K562 (cell line): ENCODE measurements at regions not wholly inside any gene's neighbourhood (a gene's known extent, or its start where the extent isn't known, plus 50 kb on each side); places are given as distances from the start of the nearest gene placed in this dataset.

Experiments used
- ATAC-seq: fragments of 200-7000 bp; cut with Tn5 transposase; 3 replicates; pipeline ENCODE4 v1.9.1; 2020; ENCODE audit warnings: moderate library complexity
- BruUV-seq: library from RNA; stranded (reverse); fragments of 400-500 nt; replicated peaks from 2 replicates; lab custom pipeline; 2021; lab: Mats Ljungman, UMichigan
- CTCF ChIA-PET: fragments of 300-600 bp; formaldehyde crosslinking; extraction: SDS; loops from one replicate; lab custom pipeline; 2021; ENCODE audit warnings: low intra/inter-chr PET ratio; lab: Yijun Ruan, JAX
- POLR2A ChIA-PET: fragments of 300-600, 350-650 bp; sonication (Branson Sonifier 250); formaldehyde crosslinking; extraction: SDS; loops from one replicate; lab custom pipeline; 2021; ENCODE audit warnings: antibody characterized with exemption, inconsistent platforms; lab: Yijun Ruan, JAX
- DNase-seq, 4 experiments: peaks; one replicate each; pipeline versions ENCODE4 v3.0.0 to v3.0.0-alpha.2; 2011 to 2018; ENCODE audit warnings: low spot score in 3 of 4, mixed read lengths in 3 of 4; ENCODE audit errors: extremely low read depth in 1 of 4
- FAIRE-seq: peaks from 2 replicates; lab custom pipeline; 2011; peaks lifted over from hg19 to GRCh38; lab: Jason Lieb, UNC
- H2AFZ ChIP-seq: 2 replicates; pipeline ENCODE4 v1.6.0; 2011; ENCODE audit warnings: low read depth, low read length, control low read depth, inconsistent platforms
- H3K27ac ChIP-seq: fragments of 200-600 bp; 3 replicates; pipeline ENCODE4 v1.8.0; 2011; ENCODE audit warnings: low read depth, mild to moderate bottlenecking, control low read depth, inconsistent platforms, low read length, moderate library complexity, mixed read lengths; ENCODE audit errors: extremely low read depth
- H3K27me3 ChIP-seq, 2 experiments: fragments of 300-600 bp in 1 of 2; 2 replicates in 1 of 2; 3 replicates in 1 of 2; pipeline versions ENCODE4 v1.6.0 to v1.8.0; 2011; ENCODE audit warnings: inconsistent platforms in 2 of 2, low read length in 2 of 2, mild to moderate bottlenecking in 1 of 2, mixed read lengths in 1 of 2, moderate library complexity in 1 of 2; ENCODE audit not compliant: control insufficient read depth in 2 of 2, insufficient read depth in 2 of 2
- H3K36me3 ChIP-seq: fragments of 300-600 bp; 3 replicates; pipeline ENCODE4 v1.8.0; 2011; ENCODE audit warnings: mild to moderate bottlenecking, low read length, inconsistent platforms; ENCODE audit not compliant: control insufficient read depth, insufficient read depth
- H3K4me1 ChIP-seq, 2 experiments: fragments of 200-600 bp in 1 of 2; replicated peaks in 1 of 2; 2 replicates in 1 of 2; 3 replicates in 1 of 2; pipeline versions ENCODE4 v1.5.1 to v1.8.0; 2011; ENCODE audit warnings: inconsistent platforms in 2 of 2, low read length in 2 of 2, mild to moderate bottlenecking in 1 of 2, mixed read lengths in 1 of 2, moderate library complexity in 1 of 2; ENCODE audit not compliant: control insufficient read depth in 2 of 2, insufficient read depth in 2 of 2
- H3K4me2 ChIP-seq: 2 replicates; pipeline ENCODE4 v1.6.1; 2011; ENCODE audit warnings: low read length, control low read depth, inconsistent platforms, mixed read lengths; ENCODE audit not compliant: insufficient read depth
- H3K4me3 ChIP-seq: fragments of 200-600 bp; sonication (generic), shearing (Covaris generic); 2 replicates; pipeline ENCODE4 v1.5.1; 2016; ENCODE audit warnings: control low read depth, inconsistent platforms
- H3K79me2 ChIP-seq: fragments of 200-600 bp; 3 replicates; pipeline ENCODE4 v1.8.0; 2011; ENCODE audit warnings: low read length, inconsistent platforms; ENCODE audit not compliant: control insufficient read depth, insufficient read depth
- H3K9ac ChIP-seq, 2 experiments: 2 replicates each; pipeline versions ENCODE4 v1.6.0 to v1.6.1; 2011; ENCODE audit warnings: low read depth in 2 of 2, low read length in 2 of 2, control low read depth in 1 of 2, inconsistent platforms in 1 of 2, mild to moderate bottlenecking in 1 of 2, mixed read lengths in 1 of 2; ENCODE audit not compliant: insufficient read depth in 1 of 2
- H3K9me1 ChIP-seq: one replicate; pipeline ENCODE4 v1.6.0; 2011; ENCODE audit warnings: inconsistent platforms, mild to moderate bottlenecking, low read length, moderate library complexity; ENCODE audit not compliant: control insufficient read depth, insufficient read depth
- H3K9me3 ChIP-seq: replicated peaks from 2 replicates; pipeline ENCODE4 v1.5.1; 2011; ENCODE audit warnings: low read depth, low read length, inconsistent platforms; ENCODE audit not compliant: control insufficient read depth, insufficient read depth
- H4K20me1 ChIP-seq: replicated peaks from 2 replicates; pipeline ENCODE4 v1.6.1; 2011; ENCODE audit warnings: low read length, inconsistent platforms, mixed read lengths; ENCODE audit not compliant: control insufficient read depth, insufficient read depth
- BCOR ChIP-seq: fragments of 450-650 bp; IDR thresholded peaks from 2 replicates; pipeline ENCODE4 v1.6.1; 2016
- CREB3L1 ChIP-seq: fragments of 450-650 bp; IDR thresholded peaks from 2 replicates; pipeline ENCODE4 v1.6.1; 2014; ENCODE audit warnings: low read depth, mild to moderate bottlenecking, moderate library complexity, borderline replicate concordance
- RB1 ChIP-seq: fragments of 450-650 bp; IDR thresholded peaks from 2 replicates; pipeline ENCODE4 v1.6.1; 2017; ENCODE audit warnings: low read depth, mild to moderate bottlenecking
- ZNF316 ChIP-seq: fragments of 450-650 bp; IDR thresholded peaks from 2 replicates; pipeline ENCODE4 v1.6.1; 2016
- ZNF551 ChIP-seq: fragments of 250-450 bp; sonication (Bioruptor Pico); IDR thresholded peaks from 2 replicates; pipeline ENCODE4 v1.5.0; 2021; ENCODE audit warnings: mild to moderate bottlenecking, moderate library complexity
- ZNF644 ChIP-seq: fragments of 200-800 bp; sonication (Bioruptor generic); IDR thresholded peaks from 2 replicates; pipeline ENCODE4 v1.6.1; 2016; ENCODE audit warnings: low read depth, missing genetic modification characterization, missing compliant biosample characterization
- WGBS: fragments of 100-300 bp; shearing (Covaris generic); methylation state at CpG from one replicate; pipeline ENCODE4 v1.1.6; 2016; ENCODE audit warnings: low coverage, mixed read lengths; ENCODE audit not compliant: insufficient coverage; ENCODE audit errors: missing lambda C conversion rate; 5-methylcytosine and 5-hydroxymethylcytosine counted together
- in situ Hi-C: fragments of 300-500 bp; cut with MboI; formaldehyde crosslinking; loops from 4 replicates; pipeline ENCODE4 v1.15.0; 2018; ENCODE audit warnings: inconsistent platforms, mixed read lengths
- intact Hi-C: fragments of 100-400 bp; cut with micrococcal nuclease; formaldehyde crosslinking; loops from 2 replicates; pipeline ENCODE4 v1.14.2; 2022

DNA sequence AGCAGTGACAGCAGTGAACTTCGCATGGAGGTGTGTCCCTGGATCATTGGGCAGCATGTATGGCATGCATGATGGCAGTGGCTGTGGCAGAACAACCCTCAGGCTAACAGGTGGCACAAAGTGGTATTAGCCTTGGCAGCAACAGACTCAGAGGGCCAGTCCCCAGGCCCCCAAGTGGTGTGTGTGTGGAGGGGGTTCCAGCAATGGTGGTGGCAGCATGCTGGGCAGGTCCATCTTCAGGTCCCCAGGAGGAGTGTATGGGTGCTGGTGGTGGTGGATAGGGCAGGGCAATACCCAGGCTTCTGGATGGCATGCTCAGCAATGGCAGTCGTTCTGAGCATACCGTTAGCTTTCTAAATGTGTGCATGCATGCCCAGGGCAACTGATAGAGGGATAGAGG lies 923.7 kb downstream of the PDHA2 start (continued):
- no peak for TF ChIP-seq ZNF551

- H3K4me3 ChIP-seq = no peak overlapping the region
- WGBS = 0% methylated on average over 5 of the region's 5 CpGs
- H3K27ac ChIP-seq = no peak overlapping the region
- in situ Hi-C loops (no loop called here), intact Hi-C loops (no loop called here)
- BruUV-seq = no TSS peak
- no peak for FAIRE-seq
- no peak for DNase-seq
- no peaks in the 10 kb centered on the region for H4K20me1 ChIP-seq
- H3K4me1 ChIP-seq = no peaks in the 10 kb centered on the region
- ChIA-PET CTCF (no interaction called here), POLR2A (no interaction called here)
- no peaks in the 10 kb centered on the region for H3K9me1 ChIP-seq
- 0 out of 2 replicates have a peak, but pooled peaks cover 3% of the 10 kb centered on the region for H3K9me3 ChIP-seq
- H3K79me2 ChIP-seq = no peaks in the 10 kb centered on the region
- H3K9ac ChIP-seq = no peak overlapping the region
- H2AFZ ChIP-seq = no peak overlapping the region
- no peak for ATAC-seq
- H3K4me2 ChIP-seq = no peak overlapping the region
- TF ChIP-seq ZNF316 = no peak
- no peak for TF ChIP-seq CREB3L1
- TF ChIP-seq ZNF644 (tag) = no peak
- TF ChIP-seq RB1 = no peak
- no peak for TF ChIP-seq BCOR
- no peaks in the 10 kb centered on the region for H3K27me3 ChIP-seq
- no peaks in the 10 kb centered on the region for H3K36me3 ChIP-seq
Observed at GRCh38 chr4:96766359-96766758, 926.5 kb downstream of the PDHA2 start.
